ENCODE measurements at regions not wholly inside any gene's neighbourhood (a gene's known extent, or its start where the extent isn't known, plus 50 kb on each side); places are given as distances from the start of the nearest gene placed in this dataset.

- ATAC-seq, result no peak
- no TSS peak for BruUV-seq (replicated peaks)
- POLR2A ChIA-PET, result no interaction called here
- no peak overlapping the region for H3K4me3 ChIP-seq (ENCODE audit: low read depth in 2 of 2, low read length in 2 of 2)
- CTCF ChIA-PET, result no interaction called here
- H3K4me1 ChIP-seq (ENCODE audit: control insufficient read depth, insufficient read depth, low read length), result no peaks in the 10 kb centered on the region
- no peak for TF ChIP-seq TCF7L2 (IDR thresholded peaks at IDR 0.05; ENCODE audit: low read depth, low read length)
- no peak for TF ChIP-seq REST (IDR thresholded peaks at IDR 0.05; ENCODE audit: insufficient read depth in 1 of 2, low read depth in 2 of 2, low read length in 1 of 2)
- no peak for TF ChIP-seq POLR2AphosphoS5 (IDR thresholded peaks at IDR 0.05; ENCODE audit: low read depth, low read length)
- TF ChIP-seq SIN3A (IDR thresholded peaks at IDR 0.05; ENCODE audit: borderline replicate concordance, insufficient read depth, low read depth, low read length), result no peak
- TF ChIP-seq CTCF (IDR thresholded peaks at IDR 0.05), result no peak
- no peak overlapping the region for H3K27ac ChIP-seq (ENCODE audit: low read length)
- in situ Hi-C loops (cut with HindIII; ENCODE audit: low pct_unique_long_range_greater_than_20kb, low sequenced_read_pairs) (no loop called here), intact Hi-C loops (cut with micrococcal nuclease; ENCODE audit: unreplicated experiment) (no loop called here)
- no peak for DNase-seq (ENCODE audit: low read depth, low spot score)
- H3K9me3 ChIP-seq (ENCODE audit: control insufficient read depth, insufficient read depth, low read depth, low read length), result no peaks in the 10 kb centered on the region
- no peaks in the 10 kb centered on the region for H3K27me3 ChIP-seq (ENCODE audit: control insufficient read depth, insufficient read depth, low read length)
- no peaks in the 10 kb centered on the region for H3K36me3 ChIP-seq (ENCODE audit: control insufficient read depth, insufficient read depth, low read length)
Measured at GRCh38 chr4:154004016-154004415, 215.1 kb upstream of the SFRP2 start.

- intact Hi-C loops (cut with micrococcal nuclease; ENCODE audit: unreplicated experiment), result no loop called here
- DNase-seq (ENCODE audit: low read depth, low spot score) (no peak), ATAC-seq (no peak)
- no peak overlapping the region for H3K27ac ChIP-seq (ENCODE audit: low read length)
- TF ChIP-seq CTCF (IDR thresholded peaks at IDR 0.05), result no peak
- TF ChIP-seq SIN3A (IDR thresholded peaks at IDR 0.05; ENCODE audit: borderline replicate concordance, insufficient read depth, low read depth, low read length), result no peak
- TF ChIP-seq POLR2AphosphoS5 (IDR thresholded peaks at IDR 0.05; ENCODE audit: low read depth, low read length), result no peak
- TF ChIP-seq TCF7L2 (IDR thresholded peaks at IDR 0.05; ENCODE audit: low read depth, low read length), result no peak
- TF ChIP-seq REST (IDR thresholded peaks at IDR 0.05; ENCODE audit: insufficient read depth in 1 of 2, low read depth in 2 of 2, low read length in 1 of 2), result no peak
- no peak overlapping the region for H3K4me3 ChIP-seq (ENCODE audit: low read depth in 2 of 2, low read length in 2 of 2)
- CTCF ChIA-PET, result no interaction called here
- BruUV-seq (replicated peaks), result no TSS peak
- in situ Hi-C loops (cut with HindIII; ENCODE audit: low pct_unique_long_range_greater_than_20kb, low sequenced_read_pairs), result no loop called here
- no peaks in the 10 kb centered on the region for H3K36me3 ChIP-seq (ENCODE audit: control insufficient read depth, insufficient read depth, low read length)
- POLR2A ChIA-PET, result no interaction called here
- no peaks in the 10 kb centered on the region for H3K9me3 ChIP-seq (ENCODE audit: control insufficient read depth, insufficient read depth, low read depth, low read length)
- H3K4me1 ChIP-seq (ENCODE audit: control insufficient read depth, insufficient read depth, low read length), result no peaks in the 10 kb centered on the region
- no peaks in the 10 kb centered on the region for H3K27me3 ChIP-seq (ENCODE audit: control insufficient read depth, insufficient read depth, low read length)
Measured at GRCh38 chr4:154003378-154003777, 214.5 kb upstream of the SFRP2 start.
